8988T (cell line): ENCODE measurements at regions not wholly inside any gene's neighbourhood (a gene's known extent, or its start where the extent isn't known, plus 50 kb on each side); places are given as distances from the start of the nearest gene placed in this dataset.

Experiments used
- DNase-seq: peaks from one replicate; pipeline ENCODE4 v3.0.0; 2011

GRCh38 chr4:182124359-182124758 is 118.8 kb upstream of the TENM3 start:
- DNase-seq, result no peak

- no peak for DNase-seq
These were observed 117.1 kb upstream of the TENM3 start for GRCh38 chr4:182126096-182126495.

- no peak for DNase-seq
These were observed 116.6 kb upstream of the TENM3 start for GRCh38 chr4:182126603-182127002.

GRCh38 chr4:182133033-182133432 is 110.2 kb upstream of the TENM3 start:
- DNase-seq, result no peak

DNA sequence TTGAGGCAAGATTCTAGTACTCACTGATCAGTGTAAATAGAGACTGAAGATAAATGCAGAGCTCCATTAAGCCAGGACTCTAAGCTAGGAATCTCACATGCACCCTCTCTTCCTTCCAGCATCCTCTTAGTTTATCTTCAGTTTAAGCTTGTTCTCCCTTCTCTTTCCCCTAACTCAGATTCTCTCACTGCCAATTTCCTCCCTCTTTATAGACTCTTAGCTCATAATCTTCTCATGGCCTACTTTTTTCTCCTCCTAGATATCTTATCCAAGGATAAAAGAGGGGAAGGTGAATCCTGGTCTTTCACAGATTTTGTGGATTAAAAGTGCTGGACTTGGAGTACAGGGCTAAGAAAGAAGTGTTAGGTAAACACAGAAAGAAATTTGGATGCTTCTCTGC is 108.9 kb upstream of the TENM3 start:
- DNase-seq, result no peak

DNA sequence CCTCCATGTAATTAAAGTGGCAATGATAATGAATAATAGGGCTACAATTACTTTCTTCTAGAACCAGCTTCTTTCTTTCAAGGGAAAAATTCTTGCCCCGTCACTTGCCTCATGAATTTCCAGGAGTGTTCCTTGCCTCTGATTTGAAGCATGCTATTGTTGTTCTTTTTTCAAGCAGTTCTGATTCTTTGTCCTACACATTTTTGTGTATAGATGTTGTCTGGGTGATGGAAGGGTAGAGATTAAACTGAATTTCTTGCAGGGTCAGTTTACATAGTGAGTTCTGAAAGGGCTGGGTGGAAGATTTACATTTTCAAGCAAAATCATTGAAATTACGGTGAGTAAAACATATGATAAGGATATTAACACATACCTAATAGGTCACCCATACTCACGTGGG is 107.0 kb upstream of the TENM3 start:
- no peak for DNase-seq

DNA sequence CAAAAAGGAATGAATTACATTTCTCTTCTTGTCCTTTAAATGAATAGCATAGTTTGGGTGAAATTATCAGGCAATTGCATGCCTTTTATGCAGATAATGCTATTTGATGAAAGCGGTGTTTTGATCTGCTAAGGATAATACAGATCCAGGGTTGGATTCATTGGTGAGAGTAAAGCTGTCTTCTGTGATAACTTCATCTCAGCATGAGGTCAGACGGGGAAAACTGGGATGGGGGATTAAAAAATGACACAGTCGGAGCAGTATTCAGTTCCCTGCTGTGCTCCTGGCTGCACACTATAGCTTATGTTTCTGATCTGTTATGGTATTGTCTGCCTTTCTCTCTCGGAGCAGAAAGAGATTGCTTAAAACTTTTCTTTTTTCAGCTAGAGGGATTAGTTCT is 105.9 kb upstream of the TENM3 start:
- no peak for DNase-seq

GRCh38 chr4:182139491-182139890 is 103.7 kb upstream of the TENM3 start:
- DNase-seq, result no peak

- DNase-seq, result no peak
These were observed 102.7 kb upstream of the TENM3 start for GRCh38 chr4:182140547-182140946.

- DNase-seq, result no peak
These were observed 102.1 kb upstream of the TENM3 start for GRCh38 chr4:182141061-182141460.

DNA sequence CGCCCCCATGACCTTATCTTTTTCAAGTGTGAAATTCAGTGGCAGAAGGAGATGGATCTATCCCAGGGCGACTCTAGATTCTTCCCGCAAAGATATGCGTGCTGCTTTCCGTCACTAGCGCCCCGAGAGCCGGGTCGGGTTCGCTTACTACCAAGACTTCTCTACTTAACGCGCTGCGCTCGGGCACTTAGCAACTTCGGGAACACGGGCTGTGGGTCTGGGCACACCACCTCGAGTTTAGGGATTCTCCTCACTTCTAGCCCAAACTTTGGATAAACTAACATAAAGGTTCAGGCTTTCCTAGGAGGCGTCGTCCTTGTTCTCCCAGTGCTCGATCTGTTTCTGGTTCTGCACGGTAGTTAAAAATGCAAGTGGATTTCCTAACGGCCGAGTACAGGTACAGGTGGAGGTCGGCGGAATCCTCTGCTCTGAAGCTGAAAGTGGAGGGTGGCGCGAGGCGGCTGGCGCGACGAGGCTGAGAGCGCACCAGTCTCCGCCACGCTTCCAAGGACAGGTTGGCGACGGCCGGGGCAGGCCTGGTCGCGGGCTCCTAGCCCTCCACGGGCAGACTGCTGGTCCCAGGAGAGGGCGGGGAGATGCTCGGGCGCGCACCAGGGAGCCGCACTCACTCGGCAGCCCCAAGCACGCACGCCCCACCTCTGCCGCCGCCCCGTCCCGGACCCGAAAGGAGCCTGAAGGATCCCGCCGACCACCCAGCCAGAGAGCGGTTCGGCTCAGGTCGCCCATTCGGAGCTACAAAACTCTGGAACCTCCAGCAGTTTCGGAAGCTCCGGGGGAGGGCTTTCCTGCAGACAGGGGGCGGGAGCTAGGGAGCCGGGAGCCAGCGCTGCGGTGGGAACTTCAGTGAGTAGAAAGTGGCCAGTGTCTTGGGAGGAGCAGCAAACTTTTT is 100.8 kb upstream of the TENM3 start:
- no peak for DNase-seq

DNA sequence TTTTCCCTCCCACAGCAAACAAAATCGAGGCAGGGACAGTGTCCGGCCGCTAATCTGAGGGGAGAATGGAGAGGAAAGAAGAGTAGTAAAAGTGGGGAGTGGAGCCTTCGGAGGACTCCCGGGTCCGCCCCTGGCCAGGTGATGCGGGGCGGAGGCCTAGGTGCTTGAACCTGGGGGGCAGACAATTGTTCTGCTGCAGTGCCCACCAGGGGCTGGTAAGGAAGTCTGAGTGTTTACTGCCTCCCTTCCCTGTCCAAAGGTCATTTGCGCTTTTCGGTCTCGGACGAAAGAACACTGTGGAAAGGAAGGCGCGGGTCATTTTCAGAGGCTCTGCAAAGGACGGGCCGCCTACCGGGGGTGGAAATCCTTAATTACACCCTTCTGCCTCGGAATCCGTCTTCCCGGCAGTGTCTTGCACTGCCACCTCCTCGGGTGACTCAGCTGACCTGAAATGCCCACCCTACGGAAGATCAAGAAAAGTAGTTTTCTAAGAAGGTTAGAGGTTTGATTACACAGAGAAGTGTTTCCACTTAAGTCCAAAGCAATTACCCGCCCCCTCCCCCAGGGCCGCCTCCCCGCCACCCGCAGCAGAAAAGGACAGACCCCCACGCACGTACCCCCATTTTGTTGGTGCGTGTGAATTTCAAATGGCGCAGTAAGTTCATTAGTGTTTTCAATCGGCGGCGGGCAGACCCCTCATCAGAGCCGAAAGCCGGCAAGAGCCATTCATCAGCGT is 99.9 kb upstream of the TENM3 start:
- no peak for DNase-seq

DNA sequence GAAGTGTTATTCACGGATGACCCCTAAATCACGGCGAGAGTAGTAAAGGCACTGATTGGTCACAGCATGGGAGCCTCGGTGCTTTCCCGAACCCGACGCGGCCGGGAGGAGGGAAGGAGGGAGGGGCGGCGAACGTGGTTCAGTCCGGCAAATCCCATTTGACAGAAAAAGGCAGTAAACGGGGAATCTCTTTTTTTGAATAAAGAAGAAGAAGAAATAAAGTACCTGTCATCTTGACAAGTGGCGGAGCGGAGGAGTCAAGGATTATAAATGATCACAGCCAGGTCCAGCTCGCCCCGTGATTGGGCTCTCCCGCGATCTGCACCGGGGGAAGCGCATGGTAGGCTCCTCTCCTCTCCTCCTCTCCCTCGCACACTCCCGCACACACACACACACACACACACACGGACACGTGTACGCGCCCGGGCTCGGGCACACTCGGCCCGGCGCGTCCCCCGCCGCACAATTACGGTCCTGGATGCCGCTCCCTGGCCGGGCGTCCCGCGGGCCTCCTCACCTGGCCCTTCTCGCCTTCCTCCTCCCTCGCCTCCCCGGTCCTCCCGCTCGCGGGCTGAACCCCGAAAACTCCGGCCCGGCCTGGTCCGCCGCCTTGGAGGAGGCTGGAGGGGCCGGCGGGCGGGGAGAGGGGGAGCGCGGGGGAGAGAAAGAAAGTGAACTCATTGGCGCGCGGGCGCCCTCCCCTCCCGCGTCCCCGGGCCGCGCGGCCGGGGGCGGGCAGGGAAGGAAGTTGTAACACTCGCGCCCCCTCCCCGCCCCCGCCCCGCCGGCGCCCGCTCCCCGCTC is 99.2 kb upstream of the TENM3 start:
- DNase-seq, result peak; percentile 51

DNA sequence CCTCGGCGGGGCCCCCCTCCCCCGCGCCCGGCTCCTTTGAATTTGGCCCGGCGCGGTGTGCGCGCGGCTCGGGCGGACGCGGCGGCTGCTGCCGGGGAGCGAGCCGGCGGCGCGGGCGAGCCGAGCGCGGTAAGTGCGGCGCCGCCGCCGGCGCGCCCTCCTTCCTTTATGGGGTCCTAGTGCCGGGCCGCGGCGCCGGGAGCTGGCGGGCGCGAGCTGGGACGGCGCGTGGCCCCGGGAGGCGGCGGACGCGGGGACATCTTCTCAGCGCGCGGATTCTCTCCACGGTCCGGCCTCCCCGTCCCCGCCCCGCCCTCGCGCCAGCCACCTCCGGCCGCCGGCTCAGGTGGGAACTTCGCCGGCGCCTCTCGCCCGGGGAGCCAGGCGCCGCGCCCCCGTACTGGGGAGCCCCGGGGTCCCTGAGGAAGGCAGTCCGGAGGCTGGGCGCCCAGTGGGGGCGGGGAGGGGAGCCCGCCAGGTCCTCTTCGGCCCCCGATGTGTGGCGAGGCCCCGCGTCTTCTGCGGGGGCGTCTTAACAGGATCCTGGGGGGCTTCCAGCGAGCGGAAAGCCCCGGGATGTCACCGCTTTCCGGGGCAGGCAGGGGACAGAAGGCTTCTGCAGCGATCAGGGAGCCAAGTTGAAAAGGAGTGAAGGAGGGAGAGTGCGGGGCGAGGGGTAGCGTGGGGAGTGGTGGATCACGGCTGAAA is 98.4 kb upstream of the TENM3 start:
- DNase-seq, result no peak

GRCh38 chr4:182145334-182145905 is 97.8 kb upstream of the TENM3 start:
- DNase-seq, result no peak

GRCh38 chr4:182147391-182147790 is 95.8 kb upstream of the TENM3 start:
- DNase-seq, result no peak

DNA sequence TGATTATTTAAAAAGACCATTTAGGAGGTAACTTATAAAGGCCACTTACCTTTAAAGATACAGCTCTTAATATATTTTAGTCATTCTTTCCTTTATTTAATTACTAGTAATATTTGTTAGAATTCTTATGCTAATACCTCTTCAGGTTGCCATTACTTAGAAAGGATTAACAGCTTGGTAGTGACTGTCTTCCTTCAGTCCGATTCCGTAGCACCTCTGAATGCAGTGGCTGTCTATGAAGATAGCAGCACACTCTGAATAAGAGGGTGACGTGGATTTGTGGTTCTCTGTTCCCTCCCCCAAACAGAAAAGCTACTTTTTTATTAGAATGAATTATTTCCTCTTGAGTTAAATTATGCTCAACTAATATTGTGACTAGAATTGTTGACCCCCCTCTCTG is 92.6 kb upstream of the TENM3 start:
- no peak for DNase-seq

- no peak for DNase-seq
These were observed 87.4 kb upstream of the TENM3 start for GRCh38 chr4:182155806-182156205.

- DNase-seq, result no peak
These were observed 80.0 kb upstream of the TENM3 start for GRCh38 chr4:182163180-182163579.

DNA sequence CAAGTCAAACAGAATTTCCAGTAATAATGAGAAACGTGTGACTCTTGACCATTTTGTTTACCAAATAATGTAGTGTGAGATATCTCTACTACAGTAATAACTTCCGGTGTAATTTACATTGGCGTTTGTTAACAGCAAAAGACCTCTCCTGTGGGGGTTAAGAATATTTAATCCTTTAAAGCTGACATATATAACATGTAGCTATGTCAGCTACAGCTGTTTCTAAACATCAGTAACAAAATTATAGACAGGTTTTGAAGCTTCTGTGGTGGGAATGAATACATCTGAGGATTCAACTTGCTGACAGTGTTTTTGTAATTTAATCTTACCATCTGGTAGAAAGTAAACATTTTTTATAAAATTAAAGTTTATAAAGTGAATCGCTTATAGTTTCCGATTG is 73.6 kb upstream of the TENM3 start:
- DNase-seq, result no peak

DNA sequence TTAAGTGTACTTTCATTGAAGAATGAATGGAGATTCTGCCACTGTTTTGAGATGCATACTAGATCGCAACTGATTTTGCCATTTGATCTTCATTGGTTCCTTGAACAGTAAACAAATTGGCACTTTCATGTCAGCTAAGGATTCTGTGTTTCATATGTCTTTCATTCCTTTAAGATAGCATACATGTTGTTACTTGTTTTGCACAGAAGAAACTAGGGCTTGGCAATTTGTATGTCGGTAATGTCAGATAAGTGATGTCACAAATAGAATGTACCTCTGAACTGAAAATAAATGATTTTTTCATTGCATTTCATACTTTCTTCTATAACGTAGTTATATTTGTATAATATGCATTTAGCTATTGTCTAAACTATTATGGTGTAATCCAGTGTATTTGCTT is 73.2 kb upstream of the TENM3 start:
- DNase-seq, result no peak

- no peak for DNase-seq
These were observed 72.7 kb upstream of the TENM3 start for GRCh38 chr4:182170417-182170935.
